ENCODE measurements at regions not wholly inside any gene's neighbourhood (a gene's known extent, or its start where the extent isn't known, plus 50 kb on each side); places are given as distances from the start of the nearest gene placed in this dataset.

DNA sequence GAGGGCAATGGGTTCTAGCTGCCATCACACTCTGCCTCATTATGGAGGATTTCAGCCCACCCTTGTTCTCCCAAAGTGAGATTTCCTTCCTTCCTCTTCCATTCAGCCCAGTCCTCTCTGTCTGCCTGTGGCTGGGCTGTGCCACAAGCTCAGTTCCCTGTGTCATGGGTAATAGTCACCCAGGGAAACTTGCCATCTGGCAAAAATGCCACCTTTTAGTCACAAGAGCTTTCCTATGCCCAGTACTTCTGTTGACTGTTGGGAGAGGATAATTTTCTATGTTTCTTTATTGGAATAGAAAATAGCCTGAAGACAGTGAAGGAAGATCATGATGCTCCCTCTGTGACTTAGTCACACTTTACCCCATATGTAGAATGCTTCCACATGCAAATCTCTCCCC is 71.4 kb downstream of the TLR4 start:
- H3K9me3 ChIP-seq (ENCODE audit: low read length), result no peaks in the 10 kb centered on the region

DNA sequence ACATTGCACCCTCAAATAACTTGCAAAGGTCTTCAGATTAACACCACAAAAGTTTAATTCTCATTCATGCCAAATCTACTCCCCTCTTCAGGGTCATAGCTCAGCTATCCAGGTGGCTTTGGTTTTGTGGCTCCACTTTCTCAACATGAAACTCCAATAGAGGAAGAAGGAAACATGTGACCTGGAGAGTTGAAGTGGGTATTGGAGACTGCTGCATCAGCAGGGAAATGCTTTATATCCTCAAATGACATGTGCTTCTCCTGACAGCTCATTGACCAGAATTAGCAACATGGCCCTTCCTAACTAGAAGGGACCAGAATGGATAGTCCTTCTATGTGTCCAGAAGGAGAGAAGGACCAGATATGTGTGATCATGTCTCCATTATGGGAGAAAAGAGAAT is 73.6 kb downstream of the TLR4 start:
- Histone ChIP-seq H3K36me3 (ENCODE audit: insufficient read depth, low read length) (no peaks in the 10 kb centered on the region), H3K4me3 (ENCODE audit: low read length) (no peak overlapping the region), H3K27me3 (ENCODE audit: low read length) (no peaks in the 10 kb centered on the region), H3K4me1 (ENCODE audit: low read length) (peaks cover 14% of the 10 kb centered on the region), H2AFZ (ENCODE audit: low read length) (no peak overlapping the region), H3K9ac (ENCODE audit: low read length) (no peak overlapping the region), H3K9me2 (replicated peaks; ENCODE audit: insufficient read depth, low read length) (no peaks in the 10 kb centered on the region), H3K9me3 (ENCODE audit: low read length) (no peaks in the 10 kb centered on the region), H3K27ac (ENCODE audit: low read length) (no peak overlapping the region), H4K20me1 (ENCODE audit: insufficient read depth, low read depth, low read length) (no peaks in the 10 kb centered on the region), H3K4me2 (ENCODE audit: low read depth, low read length, poor library complexity, severe bottlenecking) (no peak overlapping the region), H3K79me2 (ENCODE audit: low read length) (no peaks in the 10 kb centered on the region)
- no peak for DNase-seq

More for the DNA sequence above, 71.4 kb downstream of the TLR4 start:
- Histone ChIP-seq H3K4me1 (ENCODE audit: low read length) (peaks cover 12% of the 10 kb centered on the region), H3K9ac (ENCODE audit: low read length) (no peak overlapping the region), H3K27me3 (ENCODE audit: low read length) (no peaks in the 10 kb centered on the region), H3K4me3 (ENCODE audit: low read length) (no peak overlapping the region), H3K9me2 (replicated peaks; ENCODE audit: insufficient read depth, low read length) (no peaks in the 10 kb centered on the region), H3K79me2 (ENCODE audit: low read length) (no peaks in the 10 kb centered on the region), H3K27ac (ENCODE audit: low read length) (no peak overlapping the region), H4K20me1 (ENCODE audit: insufficient read depth, low read depth, low read length) (no peaks in the 10 kb centered on the region), H3K4me2 (ENCODE audit: low read depth, low read length, poor library complexity, severe bottlenecking) (no peak overlapping the region), H3K36me3 (ENCODE audit: insufficient read depth, low read length) (no peaks in the 10 kb centered on the region), H2AFZ (ENCODE audit: low read length) (no peak overlapping the region)
- no peak for DNase-seq

DNA sequence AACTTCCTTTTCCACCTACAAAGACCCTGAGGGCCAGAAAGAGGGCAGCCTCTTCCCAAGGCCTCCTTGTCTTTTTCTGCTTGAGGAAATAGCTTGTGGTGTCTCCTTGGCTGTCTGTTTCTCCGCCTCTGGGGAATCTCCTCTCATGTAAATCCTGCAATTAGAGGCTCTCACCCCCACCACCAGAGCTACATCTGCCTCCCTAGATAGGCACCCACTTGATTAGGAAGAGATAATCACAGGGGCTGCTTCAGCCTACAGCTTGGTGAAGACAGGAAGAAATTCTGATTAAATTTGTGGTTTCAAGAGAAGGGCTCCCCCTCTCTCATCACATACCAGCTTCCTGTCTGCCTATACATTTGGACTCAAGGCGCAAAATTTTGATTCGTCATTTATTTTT is 75.6 kb downstream of the TLR4 start:
- Histone ChIP-seq H3K9me2 (replicated peaks; ENCODE audit: insufficient read depth, low read length) (no peaks in the 10 kb centered on the region), H4K20me1 (ENCODE audit: insufficient read depth, low read depth, low read length) (no peaks in the 10 kb centered on the region), H3K36me3 (ENCODE audit: insufficient read depth, low read length) (no peaks in the 10 kb centered on the region), H3K4me3 (ENCODE audit: low read length) (no peak overlapping the region), H3K4me1 (ENCODE audit: low read length) (peaks cover 18% of the 10 kb centered on the region), H3K27ac (ENCODE audit: low read length) (no peak overlapping the region), H2AFZ (ENCODE audit: low read length) (no peak overlapping the region), H3K9me3 (ENCODE audit: low read length) (no peaks in the 10 kb centered on the region), H3K9ac (ENCODE audit: low read length) (no peak overlapping the region), H3K4me2 (ENCODE audit: low read depth, low read length, poor library complexity, severe bottlenecking) (no peak overlapping the region), H3K27me3 (ENCODE audit: low read length) (no peaks in the 10 kb centered on the region), H3K79me2 (ENCODE audit: low read length) (no peaks in the 10 kb centered on the region)
- DNase-seq, result no peak

GRCh38 chr9:117782931-117783788 is 79.0 kb downstream of the TLR4 start:
- DNase-seq, result peak; percentile 87
- no peaks in the 10 kb centered on the region for H3K9me2 ChIP-seq (replicated peaks; ENCODE audit: insufficient read depth, low read length)
- peak overlapping the region; percentile 49 for H3K9ac ChIP-seq (ENCODE audit: low read length)
- H3K4me3 ChIP-seq (ENCODE audit: low read length), result peak overlapping the region; percentile 39; the same call in 1 of the 2 replicates
- H3K4me1 ChIP-seq (ENCODE audit: low read length), result peaks cover 22% of the 10 kb centered on the region
- H3K79me2 ChIP-seq (ENCODE audit: low read length), result no peaks in the 10 kb centered on the region
- no peaks in the 10 kb centered on the region for H3K27me3 ChIP-seq (ENCODE audit: low read length)
- H3K36me3 ChIP-seq (ENCODE audit: insufficient read depth, low read length), result no peaks in the 10 kb centered on the region
- H3K4me2 ChIP-seq (ENCODE audit: low read depth, low read length, poor library complexity, severe bottlenecking), result peak overlapping the region; percentile 55
- peak overlapping the region; percentile 31; the same call in 1 of the 2 replicates for H2AFZ ChIP-seq (ENCODE audit: low read length)
- no peaks in the 10 kb centered on the region for H3K9me3 ChIP-seq (ENCODE audit: low read length)
- no peaks in the 10 kb centered on the region for H4K20me1 ChIP-seq (ENCODE audit: insufficient read depth, low read depth, low read length)
- no peak overlapping the region for H3K27ac ChIP-seq (ENCODE audit: low read length)

DNA sequence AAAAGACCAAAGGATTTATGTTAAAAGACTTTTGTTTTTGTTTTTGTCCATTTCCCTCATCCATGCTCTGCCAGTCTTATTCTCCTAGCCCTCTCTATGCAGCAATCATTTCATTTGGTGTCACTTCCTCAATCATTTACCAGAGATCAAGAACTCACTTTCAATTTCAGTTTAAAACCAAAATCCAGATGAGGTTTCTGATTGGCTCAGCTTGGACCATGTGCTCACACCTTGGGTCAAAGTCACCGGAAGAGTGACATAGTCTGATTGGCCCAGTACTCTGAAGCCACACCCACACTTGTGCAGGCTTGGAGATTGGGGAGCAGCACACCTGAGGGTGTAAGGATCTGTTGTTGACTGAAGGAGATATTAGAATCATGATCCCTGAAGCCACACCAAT is 79.6 kb downstream of the TLR4 start:
- no peaks in the 10 kb centered on the region for H4K20me1 ChIP-seq (ENCODE audit: insufficient read depth, low read depth, low read length)
- no peak overlapping the region for H3K27ac ChIP-seq (ENCODE audit: low read length)
- H3K9me2 ChIP-seq (replicated peaks; ENCODE audit: insufficient read depth, low read length), result no peaks in the 10 kb centered on the region
- no peaks in the 10 kb centered on the region for H3K9me3 ChIP-seq (ENCODE audit: low read length)
- H3K4me2 ChIP-seq (ENCODE audit: low read depth, low read length, poor library complexity, severe bottlenecking), result peak overlapping the region; percentile 55
- H3K36me3 ChIP-seq (ENCODE audit: insufficient read depth, low read length), result no peaks in the 10 kb centered on the region
- peak; percentile 65 for DNase-seq
- H3K9ac ChIP-seq (ENCODE audit: low read length), result 0 out of 2 replicates have a peak overlapping the region, but pooled peaks have one; percentile 49
- no peak overlapping the region for H3K4me3 ChIP-seq (ENCODE audit: low read length)
- H3K79me2 ChIP-seq (ENCODE audit: low read length), result no peaks in the 10 kb centered on the region
- no peak overlapping the region for H2AFZ ChIP-seq (ENCODE audit: low read length)
- no peaks in the 10 kb centered on the region for H3K27me3 ChIP-seq (ENCODE audit: low read length)
- H3K4me1 ChIP-seq (ENCODE audit: low read length), result peaks cover 22% of the 10 kb centered on the region

DNA sequence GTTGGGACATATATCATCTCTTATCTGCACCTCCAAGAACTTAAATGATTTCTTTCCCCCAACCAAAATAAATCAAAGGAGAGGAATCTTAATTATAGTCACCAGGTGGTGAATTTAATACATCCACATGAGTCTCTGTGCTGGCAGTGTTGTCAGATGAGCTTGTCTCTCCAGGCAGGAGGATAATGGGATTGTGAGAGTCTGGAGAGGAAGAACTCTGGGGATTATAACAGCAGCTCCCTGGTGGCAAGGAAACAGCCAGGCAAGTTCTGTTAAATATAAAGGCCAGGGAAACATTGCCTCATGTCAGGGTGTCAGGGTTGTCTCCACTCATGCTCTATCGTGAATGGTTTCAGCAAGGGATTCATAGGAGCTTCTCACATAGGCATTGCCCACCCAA is 80.8 kb downstream of the TLR4 start:
- Histone ChIP-seq H3K9ac (ENCODE audit: low read length) (no peak overlapping the region), H3K9me2 (replicated peaks; ENCODE audit: insufficient read depth, low read length) (no peaks in the 10 kb centered on the region; the same call in 1 of the 2 replicates), H3K9me3 (ENCODE audit: low read length) (no peaks in the 10 kb centered on the region), H3K79me2 (ENCODE audit: low read length) (no peaks in the 10 kb centered on the region), H3K4me1 (ENCODE audit: low read length) (peaks cover 17% of the 10 kb centered on the region), H3K4me3 (ENCODE audit: low read length) (no peak overlapping the region), H3K36me3 (ENCODE audit: insufficient read depth, low read length) (no peaks in the 10 kb centered on the region), H3K4me2 (ENCODE audit: low read depth, low read length, poor library complexity, severe bottlenecking) (no peak overlapping the region), H3K27ac (ENCODE audit: low read length) (no peak overlapping the region), H4K20me1 (ENCODE audit: insufficient read depth, low read depth, low read length) (no peaks in the 10 kb centered on the region), H3K27me3 (ENCODE audit: low read length) (no peaks in the 10 kb centered on the region), H2AFZ (ENCODE audit: low read length) (no peak overlapping the region)
- DNase-seq, result no peak

GRCh38 chr9:117787746-117788145 is 83.5 kb downstream of the TLR4 start:
- H3K9me2 ChIP-seq (replicated peaks; ENCODE audit: insufficient read depth, low read length), result no peaks in the 10 kb centered on the region; the same call in 1 of the 2 replicates
- H3K27ac ChIP-seq (ENCODE audit: low read length), result no peak overlapping the region
- no peaks in the 10 kb centered on the region for H3K27me3 ChIP-seq (ENCODE audit: low read length)
- no peak overlapping the region for H3K4me3 ChIP-seq (ENCODE audit: low read length)
- no peaks in the 10 kb centered on the region for H3K79me2 ChIP-seq (ENCODE audit: low read length)
- H3K9ac ChIP-seq (ENCODE audit: low read length), result no peak overlapping the region
- no peaks in the 10 kb centered on the region for H4K20me1 ChIP-seq (ENCODE audit: insufficient read depth, low read depth, low read length)
- no peak overlapping the region for H3K4me2 ChIP-seq (ENCODE audit: low read depth, low read length, poor library complexity, severe bottlenecking)
- no peaks in the 10 kb centered on the region for H3K9me3 ChIP-seq (ENCODE audit: low read length)
- H3K36me3 ChIP-seq (ENCODE audit: insufficient read depth, low read length), result no peaks in the 10 kb centered on the region
- H3K4me1 ChIP-seq (ENCODE audit: low read length), result peaks cover 15% of the 10 kb centered on the region
- H2AFZ ChIP-seq (ENCODE audit: low read length), result no peak overlapping the region
- DNase-seq, result no peak

DNA sequence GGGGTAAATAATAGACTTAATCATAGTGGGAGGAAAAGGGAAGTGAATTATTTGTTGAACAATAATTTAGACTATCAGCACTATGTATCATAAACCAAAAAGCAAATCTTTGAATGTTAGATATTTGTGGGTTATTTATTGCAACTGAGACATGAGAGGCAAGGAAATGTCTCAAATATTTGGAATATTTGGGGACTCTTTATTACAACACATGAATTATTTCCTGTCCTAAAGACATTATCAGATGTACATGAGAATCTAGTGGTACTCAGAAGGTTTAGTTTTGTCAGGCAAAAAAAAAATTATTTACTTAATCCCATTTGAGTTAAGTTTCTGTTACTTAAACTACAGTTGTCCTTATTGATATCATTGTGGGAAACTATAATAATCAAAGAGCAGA is 91.1 kb downstream of the TLR4 start:
- no peak overlapping the region for H3K27ac ChIP-seq (ENCODE audit: low read length)

More for the DNA sequence above, 91.1 kb downstream of the TLR4 start:
- no peaks in the 10 kb centered on the region for H3K9me2 ChIP-seq (replicated peaks; ENCODE audit: insufficient read depth, low read length)
- no peaks in the 10 kb centered on the region for H3K9me3 ChIP-seq (ENCODE audit: low read length)
- no peak overlapping the region for H3K4me2 ChIP-seq (ENCODE audit: low read depth, low read length, poor library complexity, severe bottlenecking)
- no peaks in the 10 kb centered on the region for H3K79me2 ChIP-seq (ENCODE audit: low read length)
- no peak overlapping the region for H2AFZ ChIP-seq (ENCODE audit: low read length)
- H3K9ac ChIP-seq (ENCODE audit: low read length), result no peak overlapping the region
- no peaks in the 10 kb centered on the region for H4K20me1 ChIP-seq (ENCODE audit: insufficient read depth, low read depth, low read length)
- H3K27me3 ChIP-seq (ENCODE audit: low read length), result no peaks in the 10 kb centered on the region
- no peak for DNase-seq
- H3K4me1 ChIP-seq (ENCODE audit: low read length), result no peaks in the 10 kb centered on the region
- H3K4me3 ChIP-seq (ENCODE audit: low read length), result no peak overlapping the region
- no peaks in the 10 kb centered on the region for H3K36me3 ChIP-seq (ENCODE audit: insufficient read depth, low read length)
